ENCODE measurements at regions not wholly inside any gene's neighbourhood (a gene's known extent, or its start where the extent isn't known, plus 50 kb on each side); places are given as distances from the start of the nearest gene placed in this dataset.

GRCh38 chr9:546235-546634 lies 295.3 kb upstream of the DMRT1 start:
- Histone ChIP-seq H3K4me3 (ENCODE audit: low read length, poor library complexity, severe bottlenecking) (no peak overlapping the region), H3K4me1 (ENCODE audit: insufficient read depth, low read length, poor library complexity, severe bottlenecking) (peaks cover 29% of the 10 kb centered on the region), H3K9me3 (ENCODE audit: insufficient read depth, low read depth, low read length) (no peaks in the 10 kb centered on the region), H3F3A (ENCODE audit: low read depth) (peaks cover 7% of the 10 kb centered on the region), H3K9me2 (replicated peaks; ENCODE audit: low read depth, low read length) (no peaks in the 10 kb centered on the region), H3K36me3 (ENCODE audit: insufficient read depth, low read length) (no peaks in the 10 kb centered on the region), H3K79me2 (ENCODE audit: insufficient read depth, low read length) (no peaks in the 10 kb centered on the region), H3K9ac (ENCODE audit: low read depth, low read length, poor library complexity, severe bottlenecking) (no peak overlapping the region), H3K27me3 (ENCODE audit: insufficient read depth, low read length, poor library complexity, severe bottlenecking) (no peaks in the 10 kb centered on the region), H2AFZ (ENCODE audit: low read length) (0 out of 2 replicates have a peak overlapping the region, but pooled peaks have one; percentile 93), H4K20me1 (ENCODE audit: insufficient read depth, low read length, poor library complexity, severe bottlenecking) (no peaks in the 10 kb centered on the region), H3K4me2 (ENCODE audit: low read depth, low read length, poor library complexity, severe bottlenecking) (peak overlapping the region; percentile 80)
- TF ChIP-seq EZH2phosphoT487 (IDR thresholded peaks at IDR 0.05; ENCODE audit: borderline replicate concordance): no peak
- no peak for TF ChIP-seq CTCF (conservative IDR thresholded peaks at IDR 0.05; ENCODE audit: low read length)

- H2AFZ ChIP-seq (ENCODE audit: low read length): peak overlapping the region; percentile 93
These were observed 294.7 kb upstream of the DMRT1 start for GRCh38 chr9:546797-547223.

GRCh38 chr9:547314-547713 lies 294.2 kb upstream of the DMRT1 start:
- Histone ChIP-seq H3K79me2 (ENCODE audit: insufficient read depth, low read length) (no peaks in the 10 kb centered on the region), H4K20me1 (ENCODE audit: insufficient read depth, low read length, poor library complexity, severe bottlenecking) (no peaks in the 10 kb centered on the region), H3K9me2 (replicated peaks; ENCODE audit: low read depth, low read length) (no peaks in the 10 kb centered on the region), H2AFZ (ENCODE audit: low read length) (peak overlapping the region; percentile 93), H3K4me2 (ENCODE audit: low read depth, low read length, poor library complexity, severe bottlenecking) (peak overlapping the region; percentile 80), H3K9ac (ENCODE audit: low read depth, low read length, poor library complexity, severe bottlenecking) (peak overlapping the region; percentile 46), H3K4me1 (ENCODE audit: insufficient read depth, low read length, poor library complexity, severe bottlenecking) (peaks cover 29% of the 10 kb centered on the region), H3F3A (ENCODE audit: low read depth) (peaks cover 7% of the 10 kb centered on the region), H3K27me3 (ENCODE audit: insufficient read depth, low read length, poor library complexity, severe bottlenecking) (no peaks in the 10 kb centered on the region), H3K9me3 (ENCODE audit: insufficient read depth, low read depth, low read length) (no peaks in the 10 kb centered on the region), H3K4me3 (ENCODE audit: low read length, poor library complexity, severe bottlenecking) (peak overlapping the region; percentile 53), H3K36me3 (ENCODE audit: insufficient read depth, low read length) (no peaks in the 10 kb centered on the region)
- no peak; the same call in 1 of the 2 replicates for TF ChIP-seq CTCF (conservative IDR thresholded peaks at IDR 0.05; ENCODE audit: low read length)
- TF ChIP-seq EZH2phosphoT487 (IDR thresholded peaks at IDR 0.05; ENCODE audit: borderline replicate concordance): no peak

More at GRCh38 chr9:546797-547223, 294.7 kb upstream of the DMRT1 start:
- Histone ChIP-seq H3K9me3 (ENCODE audit: insufficient read depth, low read depth, low read length) (no peaks in the 10 kb centered on the region), H3K79me2 (ENCODE audit: insufficient read depth, low read length) (no peaks in the 10 kb centered on the region), H4K20me1 (ENCODE audit: insufficient read depth, low read length, poor library complexity, severe bottlenecking) (no peaks in the 10 kb centered on the region), H3F3A (ENCODE audit: low read depth) (peaks cover 7% of the 10 kb centered on the region), H3K9ac (ENCODE audit: low read depth, low read length, poor library complexity, severe bottlenecking) (peak overlapping the region; percentile 46), H3K4me3 (ENCODE audit: low read length, poor library complexity, severe bottlenecking) (peak overlapping the region; percentile 53), H3K4me1 (ENCODE audit: insufficient read depth, low read length, poor library complexity, severe bottlenecking) (peaks cover 29% of the 10 kb centered on the region), H3K4me2 (ENCODE audit: low read depth, low read length, poor library complexity, severe bottlenecking) (peak overlapping the region; percentile 80), H3K9me2 (replicated peaks; ENCODE audit: low read depth, low read length) (no peaks in the 10 kb centered on the region), H3K27me3 (ENCODE audit: insufficient read depth, low read length, poor library complexity, severe bottlenecking) (no peaks in the 10 kb centered on the region), H3K36me3 (ENCODE audit: insufficient read depth, low read length) (no peaks in the 10 kb centered on the region)
- TF ChIP-seq EZH2phosphoT487 (IDR thresholded peaks at IDR 0.05; ENCODE audit: borderline replicate concordance) (no peak), CTCF (conservative IDR thresholded peaks at IDR 0.05; ENCODE audit: low read length) (peak; percentile 52)
